K562 (cell line): ENCODE measurements at regions not wholly inside any gene's neighbourhood (a gene's known extent, or its start where the extent isn't known, plus 50 kb on each side); places are given as distances from the start of the nearest gene placed in this dataset.

Source experiments
- ATAC-seq: fragments of 200-7000 bp; cut with Tn5 transposase; 3 replicates; pipeline ENCODE4 v1.9.1; 2020; ENCODE audit warnings: moderate library complexity
- BruUV-seq: library from RNA; stranded (reverse); fragments of 400-500 nt; replicated peaks from 2 replicates; lab custom pipeline; 2021; lab: Mats Ljungman, UMichigan
- CTCF ChIA-PET: fragments of 300-600 bp; formaldehyde crosslinking; extraction: SDS; loops from one replicate; lab custom pipeline; 2021; ENCODE audit warnings: low intra/inter-chr PET ratio; lab: Yijun Ruan, JAX
- POLR2A ChIA-PET: fragments of 300-600, 350-650 bp; sonication (Branson Sonifier 250); formaldehyde crosslinking; extraction: SDS; loops from one replicate; lab custom pipeline; 2021; ENCODE audit warnings: antibody characterized with exemption, inconsistent platforms; lab: Yijun Ruan, JAX
- DNase-seq, 4 experiments: peaks; one replicate each; pipeline versions ENCODE4 v3.0.0 to v3.0.0-alpha.2; 2011 to 2018; ENCODE audit warnings: low spot score in 3 of 4, mixed read lengths in 3 of 4; ENCODE audit errors: extremely low read depth in 1 of 4
- FAIRE-seq: peaks from 2 replicates; lab custom pipeline; 2011; peaks lifted over from hg19 to GRCh38; lab: Jason Lieb, UNC
- H2AFZ ChIP-seq: 2 replicates; pipeline ENCODE4 v1.6.0; 2011; ENCODE audit warnings: low read depth, low read length, control low read depth, inconsistent platforms
- H3K27ac ChIP-seq: fragments of 200-600 bp; 3 replicates; pipeline ENCODE4 v1.8.0; 2011; ENCODE audit warnings: low read depth, mild to moderate bottlenecking, control low read depth, inconsistent platforms, low read length, moderate library complexity, mixed read lengths; ENCODE audit errors: extremely low read depth
- H3K27me3 ChIP-seq, 2 experiments: fragments of 300-600 bp in 1 of 2; 2 replicates in 1 of 2; 3 replicates in 1 of 2; pipeline versions ENCODE4 v1.6.0 to v1.8.0; 2011; ENCODE audit warnings: inconsistent platforms in 2 of 2, low read length in 2 of 2, mild to moderate bottlenecking in 1 of 2, mixed read lengths in 1 of 2, moderate library complexity in 1 of 2; ENCODE audit not compliant: control insufficient read depth in 2 of 2, insufficient read depth in 2 of 2
- H3K36me3 ChIP-seq: fragments of 300-600 bp; 3 replicates; pipeline ENCODE4 v1.8.0; 2011; ENCODE audit warnings: mild to moderate bottlenecking, low read length, inconsistent platforms; ENCODE audit not compliant: control insufficient read depth, insufficient read depth
- H3K4me1 ChIP-seq, 2 experiments: fragments of 200-600 bp in 1 of 2; replicated peaks in 1 of 2; 2 replicates in 1 of 2; 3 replicates in 1 of 2; pipeline versions ENCODE4 v1.5.1 to v1.8.0; 2011; ENCODE audit warnings: inconsistent platforms in 2 of 2, low read length in 2 of 2, mild to moderate bottlenecking in 1 of 2, mixed read lengths in 1 of 2, moderate library complexity in 1 of 2; ENCODE audit not compliant: control insufficient read depth in 2 of 2, insufficient read depth in 2 of 2
- H3K4me2 ChIP-seq: 2 replicates; pipeline ENCODE4 v1.6.1; 2011; ENCODE audit warnings: low read length, control low read depth, inconsistent platforms, mixed read lengths; ENCODE audit not compliant: insufficient read depth
- H3K4me3 ChIP-seq: fragments of 200-600 bp; sonication (generic), shearing (Covaris generic); 2 replicates; pipeline ENCODE4 v1.5.1; 2016; ENCODE audit warnings: control low read depth, inconsistent platforms
- H3K79me2 ChIP-seq: fragments of 200-600 bp; 3 replicates; pipeline ENCODE4 v1.8.0; 2011; ENCODE audit warnings: low read length, inconsistent platforms; ENCODE audit not compliant: control insufficient read depth, insufficient read depth
- H3K9ac ChIP-seq, 2 experiments: 2 replicates each; pipeline versions ENCODE4 v1.6.0 to v1.6.1; 2011; ENCODE audit warnings: low read depth in 2 of 2, low read length in 2 of 2, control low read depth in 1 of 2, inconsistent platforms in 1 of 2, mild to moderate bottlenecking in 1 of 2, mixed read lengths in 1 of 2; ENCODE audit not compliant: insufficient read depth in 1 of 2
- H3K9me1 ChIP-seq: one replicate; pipeline ENCODE4 v1.6.0; 2011; ENCODE audit warnings: inconsistent platforms, mild to moderate bottlenecking, low read length, moderate library complexity; ENCODE audit not compliant: control insufficient read depth, insufficient read depth
- H3K9me3 ChIP-seq: replicated peaks from 2 replicates; pipeline ENCODE4 v1.5.1; 2011; ENCODE audit warnings: low read depth, low read length, inconsistent platforms; ENCODE audit not compliant: control insufficient read depth, insufficient read depth
- H4K20me1 ChIP-seq: replicated peaks from 2 replicates; pipeline ENCODE4 v1.6.1; 2011; ENCODE audit warnings: low read length, inconsistent platforms, mixed read lengths; ENCODE audit not compliant: control insufficient read depth, insufficient read depth
- CHD4 ChIP-seq: fragments of 200-600 bp; sonication (generic); IDR thresholded peaks from 3 replicates; pipeline ENCODE4 v1.6.1; 2012; ENCODE audit warnings: low read depth, mild to moderate bottlenecking, mixed read lengths, low read length, inconsistent platforms; ENCODE audit not compliant: insufficient read depth, insufficient replicate concordance, poor library complexity, severe bottlenecking
- MAFK ChIP-seq: IDR thresholded peaks from 2 replicates; pipeline ENCODE4 v1.6.1; 2011; ENCODE audit warnings: low read length, improper control_type of control experiment
- MCM7 ChIP-seq, 2 experiments: fragments of 450-650 bp; IDR thresholded peaks; 2 replicates each; pipeline ENCODE4 v1.6.1; 2016 to 2018
- ZNF778 ChIP-seq: fragments of 450-650 bp; formaldehyde crosslinking; IDR thresholded peaks from 2 replicates; pipeline ENCODE4 v1.4.0; 2020; ENCODE audit warnings: mild to moderate bottlenecking, moderate library complexity
- WGBS: fragments of 100-300 bp; shearing (Covaris generic); methylation state at CpG from one replicate; pipeline ENCODE4 v1.1.6; 2016; ENCODE audit warnings: low coverage, mixed read lengths; ENCODE audit not compliant: insufficient coverage; ENCODE audit errors: missing lambda C conversion rate; 5-methylcytosine and 5-hydroxymethylcytosine counted together
- in situ Hi-C: fragments of 300-500 bp; cut with MboI; formaldehyde crosslinking; loops from 4 replicates; pipeline ENCODE4 v1.15.0; 2018; ENCODE audit warnings: inconsistent platforms, mixed read lengths
- intact Hi-C: fragments of 100-400 bp; cut with micrococcal nuclease; formaldehyde crosslinking; loops from 2 replicates; pipeline ENCODE4 v1.14.2; 2022
- TF ChIP-seq, protein P1 (sequence below): fragments of 250-450 bp; sonication (Bioruptor Pico); IDR thresholded peaks from 2 replicates; pipeline ENCODE4 v1.4.0; 2020

DNA sequence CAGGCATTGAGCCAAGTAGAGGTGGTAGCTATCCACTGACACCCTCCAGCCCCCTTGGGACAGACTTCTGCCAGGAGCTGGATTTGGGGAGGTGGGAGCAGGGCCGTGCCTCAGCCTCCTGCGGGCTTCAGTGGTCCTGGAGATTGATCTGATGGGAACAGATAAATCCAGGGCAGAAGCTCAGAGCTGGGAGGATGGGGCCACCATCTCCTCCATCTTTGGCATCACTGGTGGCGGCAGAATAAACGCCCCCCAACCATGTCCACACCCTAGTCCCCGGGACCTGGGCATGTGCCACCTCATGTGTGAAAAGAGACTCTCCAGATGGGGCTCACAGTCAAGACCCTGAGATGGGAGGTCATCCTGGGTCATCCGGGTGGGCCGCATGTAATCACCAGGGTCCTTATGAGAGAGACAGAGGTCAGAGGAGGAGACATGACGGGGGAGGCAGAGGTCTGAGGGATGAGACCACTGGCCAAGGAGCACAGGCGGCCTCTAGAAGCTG, 209.6 kb upstream of the RTL1 start:
- CTCF ChIA-PET = no interaction called here
- peaks cover 0 to 31% of the 10 kb centered on the region in 2 experiments; a peak in 2 of 5 replicates for H3K27me3 ChIP-seq
- no TSS peak for BruUV-seq
- in situ Hi-C loops (no loop called here), intact Hi-C loops (no loop called here)
- WGBS = 13% methylated on average over 6 of the region's 9 CpGs
- no peak for ATAC-seq
- H4K20me1 ChIP-seq = no peaks in the 10 kb centered on the region
- POLR2A ChIA-PET = interaction anchor here (0.7 kb wide), 1 partner anchor 1619 kb away, joined by 3 read pairs; no protein-coding TSS in a partner anchor
- H3K27ac ChIP-seq = no peak overlapping the region
- no peak for DNase-seq
- no peak overlapping the region for H3K4me2 ChIP-seq
- no peak overlapping the region for H2AFZ ChIP-seq
- H3K36me3 ChIP-seq = no peaks in the 10 kb centered on the region
- no peaks in the 10 kb centered on the region for H3K79me2 ChIP-seq
- no peak for FAIRE-seq
- no peak overlapping the region for H3K4me3 ChIP-seq
- no peak overlapping the region for H3K9ac ChIP-seq
- TF ChIP-seq MAFK (no peak), CHD4 (no peak), MCM7 (IDR thresholded peaks at IDR 0.05) (no peak), ZNF778 (CRISPR knock-in tag) (no peak)
- TF ChIP-seq, protein P1, sequence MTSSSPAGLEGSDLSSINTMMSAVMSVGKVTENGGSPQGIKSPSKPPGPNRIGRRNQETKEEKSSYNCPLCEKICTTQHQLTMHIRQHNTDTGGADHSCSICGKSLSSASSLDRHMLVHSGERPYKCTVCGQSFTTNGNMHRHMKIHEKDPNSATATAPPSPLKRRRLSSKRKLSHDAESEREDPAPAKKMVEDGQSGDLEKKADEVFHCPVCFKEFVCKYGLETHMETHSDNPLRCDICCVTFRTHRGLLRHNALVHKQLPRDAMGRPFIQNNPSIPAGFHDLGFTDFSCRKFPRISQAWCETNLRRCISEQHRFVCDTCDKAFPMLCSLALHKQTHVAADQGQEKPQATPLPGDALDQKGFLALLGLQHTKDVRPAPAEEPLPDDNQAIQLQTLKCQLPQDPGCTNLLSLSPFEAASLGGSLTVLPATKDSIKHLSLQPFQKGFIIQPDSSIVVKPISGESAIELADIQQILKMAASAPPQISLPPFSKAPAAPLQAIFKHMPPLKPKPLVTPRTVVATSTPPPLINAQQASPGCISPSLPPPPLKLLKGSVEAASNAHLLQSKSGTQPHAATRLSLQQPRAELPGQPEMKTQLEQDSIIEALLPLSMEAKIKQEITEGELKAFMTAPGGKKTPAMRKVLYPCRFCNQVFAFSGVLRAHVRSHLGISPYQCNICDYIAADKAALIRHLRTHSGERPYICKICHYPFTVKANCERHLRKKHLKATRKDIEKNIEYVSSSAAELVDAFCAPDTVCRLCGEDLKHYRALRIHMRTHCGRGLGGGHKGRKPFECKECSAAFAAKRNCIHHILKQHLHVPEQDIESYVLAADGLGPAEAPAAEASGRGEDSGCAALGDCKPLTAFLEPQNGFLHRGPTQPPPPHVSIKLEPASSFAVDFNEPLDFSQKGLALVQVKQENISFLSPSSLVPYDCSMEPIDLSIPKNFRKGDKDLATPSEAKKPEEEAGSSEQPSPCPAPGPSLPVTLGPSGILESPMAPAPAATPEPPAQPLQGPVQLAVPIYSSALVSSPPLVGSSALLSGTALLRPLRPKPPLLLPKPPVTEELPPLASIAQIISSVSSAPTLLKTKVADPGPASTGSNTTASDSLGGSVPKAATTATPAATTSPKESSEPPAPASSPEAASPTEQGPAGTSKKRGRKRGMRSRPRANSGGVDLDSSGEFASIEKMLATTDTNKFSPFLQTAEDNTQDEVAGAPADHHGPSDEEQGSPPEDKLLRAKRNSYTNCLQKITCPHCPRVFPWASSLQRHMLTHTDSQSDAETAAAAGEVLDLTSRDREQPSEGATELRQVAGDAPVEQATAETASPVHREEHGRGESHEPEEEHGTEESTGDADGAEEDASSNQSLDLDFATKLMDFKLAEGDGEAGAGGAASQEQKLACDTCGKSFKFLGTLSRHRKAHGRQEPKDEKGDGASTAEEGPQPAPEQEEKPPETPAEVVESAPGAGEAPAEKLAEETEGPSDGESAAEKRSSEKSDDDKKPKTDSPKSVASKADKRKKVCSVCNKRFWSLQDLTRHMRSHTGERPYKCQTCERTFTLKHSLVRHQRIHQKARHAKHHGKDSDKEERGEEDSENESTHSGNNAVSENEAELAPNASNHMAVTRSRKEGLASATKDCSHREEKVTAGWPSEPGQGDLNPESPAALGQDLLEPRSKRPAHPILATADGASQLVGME (CRISPR knock-in tag) = no peak
- H3K9me1 ChIP-seq = no peaks in the 10 kb centered on the region
- no peaks in the 10 kb centered on the region for H3K4me1 ChIP-seq
- H3K9me3 ChIP-seq = no peaks in the 10 kb centered on the region
